ENCODE measurements at regions not wholly inside any gene's neighbourhood (a gene's known extent, or its start where the extent isn't known, plus 50 kb on each side); places are given as distances from the start of the nearest gene placed in this dataset.
"Not testable (repeated sequence)": the region's sequence is repeated elsewhere in the genome, so short reads cannot be mapped to it uniquely, and the experiment has no call there.

GRCh38 chr7:13016036-13016581 lies 328.7 kb downstream of the ARL4A start:
- no peak overlapping the region for H3K4me3 ChIP-seq (replicated peaks; ENCODE audit: low read depth, low read length)
- DNase-seq (ENCODE audit: low read depth), result no peak
- no peak for TF ChIP-seq CTCF (IDR thresholded peaks at IDR 0.05; ENCODE audit: low read length, missing control alignments)

- no peak overlapping the region for H3K4me3 ChIP-seq (replicated peaks; ENCODE audit: low read depth, low read length)
- peak; percentile 18 for DNase-seq (ENCODE audit: low read depth)
- TF ChIP-seq CTCF (IDR thresholded peaks at IDR 0.05; ENCODE audit: low read length, missing control alignments), result no peak
These were observed 329.3 kb downstream of the ARL4A start for GRCh38 chr7:13016592-13017332.

- no peak for TF ChIP-seq CTCF (IDR thresholded peaks at IDR 0.05; ENCODE audit: low read length, missing control alignments)
- DNase-seq (ENCODE audit: low read depth), result peak; percentile 55
- no peak overlapping the region for H3K4me3 ChIP-seq (replicated peaks; ENCODE audit: low read depth, low read length)
These were observed 330.0 kb downstream of the ARL4A start for GRCh38 chr7:13017333-13017857.

GRCh38 chr7:13017881-13018280 lies 330.4 kb downstream of the ARL4A start:
- no peak for TF ChIP-seq CTCF (IDR thresholded peaks at IDR 0.05; ENCODE audit: low read length, missing control alignments)
- H3K4me3 ChIP-seq (replicated peaks; ENCODE audit: low read depth, low read length), result no peak overlapping the region
- DNase-seq (ENCODE audit: low read depth), result no peak

- H3K4me3 ChIP-seq (replicated peaks; ENCODE audit: low read depth, low read length), result no peak overlapping the region
- TF ChIP-seq CTCF (IDR thresholded peaks at IDR 0.05; ENCODE audit: low read length, missing control alignments), result no peak
- peak; percentile 29 for DNase-seq (ENCODE audit: low read depth)
These were observed 334.3 kb downstream of the ARL4A start for GRCh38 chr7:13021566-13022300.

GRCh38 chr7:13024121-13024674 lies 336.8 kb downstream of the ARL4A start:
- peak; percentile 82 for DNase-seq (ENCODE audit: low read depth)
- H3K4me3 ChIP-seq (replicated peaks; ENCODE audit: low read depth, low read length), result no peak overlapping the region
- no peak for TF ChIP-seq CTCF (IDR thresholded peaks at IDR 0.05; ENCODE audit: low read length, missing control alignments)

GRCh38 chr7:13025043-13025442 lies 337.6 kb downstream of the ARL4A start:
- DNase-seq (ENCODE audit: low read depth); H3K4me3 ChIP-seq (replicated peaks; ENCODE audit: low read depth, low read length): not testable (repeated sequence)
